Mammary epithelial cell (primary cell): ENCODE measurements at regions not wholly inside any gene's neighbourhood (a gene's known extent, or its start where the extent isn't known, plus 50 kb on each side); places are given as distances from the start of the nearest gene placed in this dataset.

Source experiments
- EZH2 ChIP-seq: IDR thresholded peaks from 2 replicates; pipeline ENCODE4 v1.6.1; 2012; ENCODE audit warnings: low read length, inconsistent platforms, borderline replicate concordance
- TF ChIP-seq, protein P1 (sequence below), 2 donors: IDR thresholded peaks in 1 of 2; conservative IDR thresholded peaks in 1 of 2; 2 replicates each; pipeline ENCODE4 v1.5.1; 2011 to 2012; ENCODE audit warnings: inconsistent platforms in 2 of 2, low read length in 2 of 2, mild to moderate bottlenecking in 2 of 2, control low read depth in 1 of 2, low read depth in 1 of 2; ENCODE audit not compliant: insufficient read depth in 1 of 2; ENCODE audit errors: extremely low read depth in 1 of 2

DNA sequence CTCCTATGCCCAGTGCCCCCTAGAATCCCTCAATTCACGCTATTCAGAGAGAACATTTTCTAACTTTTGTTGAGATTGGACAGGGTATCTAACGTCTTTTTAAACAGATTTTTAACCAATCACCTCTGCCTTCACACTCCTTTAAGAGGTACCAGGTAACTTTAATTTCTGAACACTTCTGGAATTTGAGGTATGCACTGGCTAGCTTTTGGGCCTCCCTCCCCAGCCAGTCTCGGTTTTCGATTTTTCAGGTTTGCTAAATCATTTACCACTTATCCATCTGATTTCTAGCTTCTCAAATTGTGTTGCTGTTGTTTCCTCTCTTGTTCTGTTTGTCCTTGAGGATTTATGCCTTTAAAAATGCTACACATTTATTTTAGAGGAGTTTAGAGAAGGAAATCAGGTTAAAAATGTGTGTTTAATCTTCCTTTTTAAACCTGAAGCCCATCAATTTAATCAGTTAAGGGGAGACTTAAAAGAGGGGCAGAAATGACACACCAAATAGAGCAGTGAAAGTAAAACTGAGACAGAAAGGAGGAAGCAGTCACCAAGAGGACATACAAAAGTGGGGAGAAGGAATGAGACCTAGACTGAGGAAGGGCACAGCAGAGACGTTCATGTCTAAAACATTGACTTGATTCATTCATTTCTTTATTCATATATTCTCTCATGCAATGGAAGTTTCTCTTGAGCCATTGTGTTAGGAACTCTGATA, 139.6 kb upstream of the HTR2A start:
- TF ChIP-seq, protein P1, sequence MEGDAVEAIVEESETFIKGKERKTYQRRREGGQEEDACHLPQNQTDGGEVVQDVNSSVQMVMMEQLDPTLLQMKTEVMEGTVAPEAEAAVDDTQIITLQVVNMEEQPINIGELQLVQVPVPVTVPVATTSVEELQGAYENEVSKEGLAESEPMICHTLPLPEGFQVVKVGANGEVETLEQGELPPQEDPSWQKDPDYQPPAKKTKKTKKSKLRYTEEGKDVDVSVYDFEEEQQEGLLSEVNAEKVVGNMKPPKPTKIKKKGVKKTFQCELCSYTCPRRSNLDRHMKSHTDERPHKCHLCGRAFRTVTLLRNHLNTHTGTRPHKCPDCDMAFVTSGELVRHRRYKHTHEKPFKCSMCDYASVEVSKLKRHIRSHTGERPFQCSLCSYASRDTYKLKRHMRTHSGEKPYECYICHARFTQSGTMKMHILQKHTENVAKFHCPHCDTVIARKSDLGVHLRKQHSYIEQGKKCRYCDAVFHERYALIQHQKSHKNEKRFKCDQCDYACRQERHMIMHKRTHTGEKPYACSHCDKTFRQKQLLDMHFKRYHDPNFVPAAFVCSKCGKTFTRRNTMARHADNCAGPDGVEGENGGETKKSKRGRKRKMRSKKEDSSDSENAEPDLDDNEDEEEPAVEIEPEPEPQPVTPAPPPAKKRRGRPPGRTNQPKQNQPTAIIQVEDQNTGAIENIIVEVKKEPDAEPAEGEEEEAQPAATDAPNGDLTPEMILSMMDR (conservative IDR thresholded peaks at IDR 0.05 in 1 of 2, IDR thresholded peaks at IDR 0.05 in 1 of 2; ENCODE audit: extremely low read depth in 1 of 2, insufficient read depth in 1 of 2, low read depth in 1 of 2, low read length in 2 of 2) = no peak
- no peak for TF ChIP-seq EZH2
